ENCODE measurements at regions not wholly inside any gene's neighbourhood (a gene's known extent, or its start where the extent isn't known, plus 50 kb on each side); places are given as distances from the start of the nearest gene placed in this dataset.

DNA sequence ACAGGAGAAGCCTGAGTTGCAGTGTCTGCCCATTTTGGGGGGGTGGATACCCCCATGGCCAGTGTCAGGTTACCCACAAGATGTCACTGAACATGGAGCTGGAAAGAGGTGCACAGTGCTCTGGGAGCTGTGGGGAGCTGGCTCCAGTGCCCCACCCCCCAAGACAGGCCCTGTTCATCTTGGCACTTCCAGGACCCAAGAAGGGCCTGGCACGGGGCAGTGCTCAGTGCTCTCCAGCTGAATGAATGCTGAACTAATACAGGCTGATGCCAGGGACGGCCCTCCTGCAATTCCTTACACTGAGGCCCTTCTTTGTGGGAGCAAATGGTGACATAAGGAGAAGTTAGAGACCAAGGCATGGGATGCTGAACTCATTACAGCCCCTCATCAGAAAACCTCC is 163.4 kb upstream of the GLI2 start:
- TF ChIP-seq, protein P1, sequence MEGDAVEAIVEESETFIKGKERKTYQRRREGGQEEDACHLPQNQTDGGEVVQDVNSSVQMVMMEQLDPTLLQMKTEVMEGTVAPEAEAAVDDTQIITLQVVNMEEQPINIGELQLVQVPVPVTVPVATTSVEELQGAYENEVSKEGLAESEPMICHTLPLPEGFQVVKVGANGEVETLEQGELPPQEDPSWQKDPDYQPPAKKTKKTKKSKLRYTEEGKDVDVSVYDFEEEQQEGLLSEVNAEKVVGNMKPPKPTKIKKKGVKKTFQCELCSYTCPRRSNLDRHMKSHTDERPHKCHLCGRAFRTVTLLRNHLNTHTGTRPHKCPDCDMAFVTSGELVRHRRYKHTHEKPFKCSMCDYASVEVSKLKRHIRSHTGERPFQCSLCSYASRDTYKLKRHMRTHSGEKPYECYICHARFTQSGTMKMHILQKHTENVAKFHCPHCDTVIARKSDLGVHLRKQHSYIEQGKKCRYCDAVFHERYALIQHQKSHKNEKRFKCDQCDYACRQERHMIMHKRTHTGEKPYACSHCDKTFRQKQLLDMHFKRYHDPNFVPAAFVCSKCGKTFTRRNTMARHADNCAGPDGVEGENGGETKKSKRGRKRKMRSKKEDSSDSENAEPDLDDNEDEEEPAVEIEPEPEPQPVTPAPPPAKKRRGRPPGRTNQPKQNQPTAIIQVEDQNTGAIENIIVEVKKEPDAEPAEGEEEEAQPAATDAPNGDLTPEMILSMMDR (IDR thresholded peaks at IDR 0.05), result no peak
- TF ChIP-seq POLR2A (IDR thresholded peaks at IDR 0.05), result no peak
